AG09319 (cell line): ENCODE measurements at regions not wholly inside any gene's neighbourhood (a gene's known extent, or its start where the extent isn't known, plus 50 kb on each side); places are given as distances from the start of the nearest gene placed in this dataset.

Source experiments
- DNase-seq: peaks from one replicate; pipeline ENCODE4 v3.0.0-alpha.2; 2010; ENCODE audit warnings: low read depth; ENCODE audit errors: extremely low read depth
- CTCF ChIP-seq: IDR thresholded peaks from 2 replicates; pipeline ENCODE4 v1.5.1; 2011; ENCODE audit warnings: low read depth, mild to moderate bottlenecking, inconsistent platforms, low read length, moderate library complexity

DNA sequence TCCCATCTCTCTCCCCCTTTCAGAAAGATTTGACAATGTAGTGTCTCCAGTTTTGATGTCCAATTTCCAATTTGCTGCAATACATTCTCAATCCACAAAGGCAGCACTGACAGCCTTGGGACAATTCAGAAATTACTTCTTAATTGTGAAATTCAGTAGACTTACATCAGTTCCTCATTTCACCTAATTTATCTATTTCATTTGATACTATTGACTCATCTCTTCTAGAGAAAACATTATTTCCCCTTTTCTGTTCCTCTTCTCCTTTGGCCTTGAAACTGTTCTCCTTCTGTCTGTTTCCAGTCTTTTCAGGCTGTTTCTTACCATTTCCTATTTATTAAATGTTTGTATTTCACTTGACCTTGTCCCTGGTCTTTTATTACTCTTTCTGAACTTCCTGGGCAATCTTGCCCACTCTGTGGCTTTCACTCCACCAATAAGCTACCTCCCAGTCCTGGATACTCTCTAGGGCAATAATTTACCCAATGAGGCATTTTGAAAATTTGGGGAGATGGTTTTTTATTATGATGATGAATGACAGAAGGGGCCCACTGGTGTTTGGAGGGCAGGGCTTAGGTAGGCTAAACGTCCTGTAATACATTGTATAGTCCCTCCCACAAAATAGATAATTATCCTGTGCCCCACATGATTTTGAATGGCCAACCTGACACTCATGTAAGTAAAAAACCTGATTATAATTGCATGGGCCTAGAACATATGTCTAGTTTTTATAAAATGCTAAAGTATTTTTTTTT lies 498.0 kb upstream of the BOD1L1 start:
- no peak for DNase-seq

GRCh38 chr4:14130551-14130950 lies 503.0 kb upstream of the BOD1L1 start:
- DNase-seq, result no peak
- no peak for TF ChIP-seq CTCF

More for the DNA sequence above, 498.0 kb upstream of the BOD1L1 start:
- TF ChIP-seq CTCF, result no peak

GRCh38 chr4:14131335-14131734 lies 503.8 kb upstream of the BOD1L1 start:
- no peak for TF ChIP-seq CTCF
- no peak for DNase-seq

- no peak for DNase-seq
- TF ChIP-seq CTCF, result no peak
These were observed 504.8 kb upstream of the BOD1L1 start for GRCh38 chr4:14132301-14132700.

DNA sequence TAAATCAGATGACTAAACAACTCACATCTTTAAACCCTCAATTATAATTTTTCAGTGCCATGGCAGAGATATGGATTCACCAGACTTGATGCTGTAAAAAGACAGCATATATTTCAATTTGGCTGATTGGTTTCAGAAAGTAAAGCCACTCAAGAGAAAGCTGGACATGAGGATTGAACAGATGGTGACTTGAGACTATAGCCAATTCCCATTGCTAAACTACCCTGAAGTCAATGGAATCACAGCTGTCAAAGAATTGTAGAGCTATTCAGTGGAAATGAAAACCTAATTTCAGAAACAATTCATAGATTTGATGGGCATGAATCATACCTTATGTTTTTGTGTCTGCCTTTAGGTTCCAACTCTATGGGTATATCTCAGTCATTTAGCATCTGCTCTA lies 510.6 kb upstream of the BOD1L1 start:
- DNase-seq, result no peak
- TF ChIP-seq CTCF, result no peak

DNA sequence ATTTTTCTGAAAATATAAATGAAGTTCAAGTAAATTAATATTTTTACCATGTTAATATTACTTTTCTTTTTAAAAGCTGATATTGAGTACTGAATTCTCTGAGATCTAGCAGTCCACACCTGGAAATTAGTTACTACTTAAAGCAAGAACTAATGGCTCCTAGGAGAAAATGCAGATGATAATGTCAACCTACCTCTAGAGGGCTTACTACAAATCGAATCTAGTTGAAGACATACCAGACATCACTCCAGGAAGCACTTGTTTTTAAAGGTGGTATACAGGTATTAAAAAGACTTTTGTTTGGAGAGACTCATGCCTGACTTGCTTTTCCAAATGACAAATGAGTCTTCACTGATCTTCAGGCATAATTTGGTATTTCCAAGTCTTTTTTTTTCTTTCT lies 516.4 kb upstream of the BOD1L1 start:
- no peak for TF ChIP-seq CTCF
- no peak for DNase-seq

DNA sequence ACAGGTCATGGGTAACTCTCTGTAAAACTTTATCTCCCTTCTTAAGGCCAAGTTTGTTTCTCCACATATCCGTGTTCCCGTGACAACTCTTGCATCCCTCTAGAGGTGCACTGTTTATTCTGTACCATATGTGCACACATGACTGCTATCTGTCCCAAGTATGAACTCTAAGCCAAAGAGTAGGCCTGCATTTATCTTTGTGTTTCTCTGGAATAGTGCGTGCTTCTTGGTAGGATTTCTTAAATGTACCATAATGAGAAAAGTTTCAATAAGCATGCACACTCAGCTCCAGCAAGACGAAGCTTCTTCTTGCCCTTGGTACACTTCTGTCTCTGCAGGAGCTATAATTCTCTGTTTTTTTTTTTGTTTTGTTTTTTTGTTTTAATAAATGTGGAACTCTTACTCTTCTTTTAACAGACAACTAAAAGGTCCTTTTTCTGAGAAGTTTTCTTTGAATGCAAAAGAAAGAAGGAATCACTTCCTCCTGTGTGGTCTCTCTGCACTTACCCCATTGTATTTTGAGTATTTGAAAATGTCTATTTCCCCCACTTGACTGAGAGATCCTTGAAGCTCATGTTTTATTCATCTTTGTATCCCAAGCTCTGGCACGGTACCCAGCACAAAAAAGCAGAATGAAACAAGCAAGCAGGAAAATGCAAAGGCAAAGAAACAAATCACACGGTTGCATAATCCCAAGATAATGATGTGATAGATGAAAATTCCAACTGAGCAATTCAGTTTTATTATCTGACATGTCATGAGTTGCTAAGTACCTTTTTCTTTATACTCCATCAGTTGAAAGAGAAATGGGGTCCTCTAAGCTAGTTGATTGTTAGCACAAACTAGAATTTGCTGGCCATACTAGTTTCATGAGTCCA lies 521.9 kb upstream of the BOD1L1 start:
- no peak for TF ChIP-seq CTCF
- DNase-seq, result no peak
